NCI-H510A treated with DMSO at 0.1 percent for 48 hours (cell line): ENCODE measurements at regions not wholly inside any gene's neighbourhood (a gene's known extent, or its start where the extent isn't known, plus 50 kb on each side); places are given as distances from the start of the nearest gene placed in this dataset.

ENCODE experiments used
- DNase-seq: peaks from one replicate; lab custom pipeline; 2025; lab: John Stamatoyannopoulos, UW

DNA sequence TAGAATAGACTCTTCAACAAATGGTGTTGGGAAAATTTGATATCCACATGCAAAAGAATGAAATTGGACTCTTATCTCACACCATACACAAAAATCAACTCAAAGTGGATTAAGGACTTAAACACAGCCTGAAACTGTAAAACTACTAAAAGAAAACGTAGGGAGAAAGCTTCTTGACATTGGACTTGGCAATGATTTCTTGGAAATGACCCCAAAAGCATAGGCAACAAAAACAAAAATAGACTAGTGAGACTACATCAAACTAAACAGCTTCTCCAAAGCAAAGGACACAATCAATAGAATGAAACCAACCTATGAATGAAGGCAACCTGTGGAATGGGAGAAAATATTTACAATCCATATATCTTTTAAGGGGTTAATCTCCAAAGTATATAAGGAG, 94.7 kb upstream of the INTU start:
- DNase-seq = no peak

DNA sequence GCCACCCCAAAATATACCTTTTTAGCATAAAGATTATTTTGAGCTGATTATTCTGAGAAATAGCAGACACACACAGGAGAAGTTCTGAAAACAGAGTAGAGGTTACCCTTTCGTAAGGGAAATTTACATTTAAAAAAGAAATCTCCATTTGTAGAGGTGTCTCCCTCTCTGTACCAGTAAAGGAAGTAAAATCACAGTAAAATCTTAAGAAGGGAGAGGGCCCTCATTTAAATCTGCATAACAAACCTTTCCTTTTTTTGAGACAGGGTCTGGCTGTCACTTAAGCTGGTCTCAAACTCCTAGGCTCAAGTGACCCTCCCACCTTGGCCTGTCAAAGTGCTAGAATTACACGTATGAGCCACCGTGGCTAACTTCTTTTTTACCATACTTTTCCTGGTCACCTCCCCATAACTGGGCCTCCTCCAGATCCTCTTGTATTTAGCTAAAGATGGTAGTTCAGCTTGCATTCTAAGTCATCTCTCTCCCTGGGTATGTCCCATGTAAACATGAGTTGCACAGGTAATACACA, 92.2 kb upstream of the INTU start:
- DNase-seq = no peak

DNA sequence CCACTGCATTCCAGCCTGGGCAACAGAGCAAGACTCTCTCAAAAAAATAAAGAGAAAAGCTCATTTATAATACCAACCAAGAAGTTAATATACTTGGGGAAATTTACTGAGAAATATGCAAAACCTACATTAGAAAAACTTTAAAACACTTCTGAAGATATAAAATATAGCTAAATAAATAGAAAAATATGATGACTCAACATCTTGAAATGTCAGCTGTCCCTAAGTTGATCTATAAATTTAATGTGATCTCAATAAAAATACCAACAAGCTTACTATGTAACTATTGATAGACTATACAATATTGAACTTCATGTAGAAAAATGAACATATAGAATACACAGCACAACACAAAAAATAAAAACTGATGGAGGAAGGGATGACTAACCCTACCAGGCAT, 87.5 kb upstream of the INTU start:
- DNase-seq = no peak

DNA sequence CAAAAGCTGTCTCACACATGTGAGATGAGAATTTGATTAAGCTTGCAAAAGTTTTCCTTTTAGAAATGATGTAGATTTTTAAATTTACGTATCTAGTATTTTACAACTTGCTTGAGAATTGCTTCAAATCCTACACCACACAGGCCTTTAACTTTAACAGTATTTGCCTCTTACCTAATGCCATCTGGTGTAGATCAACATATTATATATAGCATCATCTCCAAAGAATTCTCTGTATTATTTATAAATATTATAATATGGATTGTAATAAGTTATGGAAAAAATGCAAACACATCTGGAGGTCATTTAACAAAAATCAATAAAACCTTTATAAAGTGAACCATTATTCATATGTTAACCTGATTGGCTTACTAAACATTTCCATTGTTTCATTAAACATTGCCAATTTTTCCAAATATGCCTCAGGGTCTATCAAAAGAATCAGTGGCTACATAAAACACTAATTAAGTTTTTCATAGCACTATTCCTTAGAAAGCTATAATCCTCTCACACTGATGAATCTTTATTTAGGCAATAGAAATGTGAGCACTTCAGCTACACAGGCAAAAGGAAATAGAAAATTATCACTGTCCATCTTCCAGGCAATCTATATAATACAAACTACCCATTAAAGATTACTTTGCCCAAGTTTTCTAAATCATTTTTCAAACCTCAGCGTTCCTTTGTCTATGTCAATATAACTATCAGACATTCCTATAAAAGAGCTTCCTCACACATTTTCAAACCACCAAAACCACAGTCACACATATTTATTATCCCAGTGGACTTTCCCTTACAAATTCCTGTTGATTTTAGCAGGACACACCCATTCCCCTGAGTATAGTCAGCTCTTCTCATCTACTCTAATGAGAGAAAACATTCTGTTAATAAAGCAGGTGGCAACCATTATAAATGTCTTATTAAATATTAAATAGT, 83.5 kb upstream of the INTU start:
- DNase-seq = no peak

DNA sequence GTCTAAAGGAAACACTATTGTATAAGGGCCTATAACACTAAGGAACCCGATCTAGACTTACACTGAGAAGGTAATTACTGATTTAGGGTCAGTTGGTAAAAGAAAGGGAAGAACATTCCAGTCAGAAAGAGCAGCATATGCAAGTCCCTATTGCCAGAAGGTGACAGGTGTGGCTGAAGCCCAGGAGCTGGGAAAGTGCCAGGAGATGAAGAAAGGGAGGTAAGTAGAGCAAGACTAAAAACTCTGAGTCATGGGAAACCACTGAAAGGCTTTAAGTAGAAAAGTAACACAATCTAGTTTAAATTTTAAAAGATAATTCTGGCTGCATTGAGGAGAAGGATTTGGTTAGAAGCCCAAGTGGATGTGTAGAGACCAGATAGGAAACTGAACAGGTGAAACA, 77.7 kb upstream of the INTU start:
- no peak for DNase-seq

DNA sequence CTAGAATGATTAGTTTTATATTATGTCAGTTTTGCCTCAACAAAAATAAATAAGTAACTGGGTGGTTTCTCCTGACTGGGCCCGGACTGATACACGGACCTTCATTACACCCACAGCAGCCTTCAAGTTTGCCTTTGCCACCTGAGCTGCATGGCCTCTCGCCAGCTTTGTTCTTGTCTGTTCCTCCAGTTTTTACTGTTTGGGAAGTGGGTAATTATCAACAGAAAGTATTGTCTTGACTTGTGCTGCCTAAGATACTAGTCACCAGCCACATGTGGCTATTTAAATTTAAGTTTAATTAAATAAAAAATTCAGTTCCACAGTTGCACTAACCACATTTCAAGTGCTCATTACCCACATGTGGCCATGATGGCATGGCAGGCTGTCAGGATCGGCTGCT, 74.7 kb upstream of the INTU start:
- DNase-seq = no peak

DNA sequence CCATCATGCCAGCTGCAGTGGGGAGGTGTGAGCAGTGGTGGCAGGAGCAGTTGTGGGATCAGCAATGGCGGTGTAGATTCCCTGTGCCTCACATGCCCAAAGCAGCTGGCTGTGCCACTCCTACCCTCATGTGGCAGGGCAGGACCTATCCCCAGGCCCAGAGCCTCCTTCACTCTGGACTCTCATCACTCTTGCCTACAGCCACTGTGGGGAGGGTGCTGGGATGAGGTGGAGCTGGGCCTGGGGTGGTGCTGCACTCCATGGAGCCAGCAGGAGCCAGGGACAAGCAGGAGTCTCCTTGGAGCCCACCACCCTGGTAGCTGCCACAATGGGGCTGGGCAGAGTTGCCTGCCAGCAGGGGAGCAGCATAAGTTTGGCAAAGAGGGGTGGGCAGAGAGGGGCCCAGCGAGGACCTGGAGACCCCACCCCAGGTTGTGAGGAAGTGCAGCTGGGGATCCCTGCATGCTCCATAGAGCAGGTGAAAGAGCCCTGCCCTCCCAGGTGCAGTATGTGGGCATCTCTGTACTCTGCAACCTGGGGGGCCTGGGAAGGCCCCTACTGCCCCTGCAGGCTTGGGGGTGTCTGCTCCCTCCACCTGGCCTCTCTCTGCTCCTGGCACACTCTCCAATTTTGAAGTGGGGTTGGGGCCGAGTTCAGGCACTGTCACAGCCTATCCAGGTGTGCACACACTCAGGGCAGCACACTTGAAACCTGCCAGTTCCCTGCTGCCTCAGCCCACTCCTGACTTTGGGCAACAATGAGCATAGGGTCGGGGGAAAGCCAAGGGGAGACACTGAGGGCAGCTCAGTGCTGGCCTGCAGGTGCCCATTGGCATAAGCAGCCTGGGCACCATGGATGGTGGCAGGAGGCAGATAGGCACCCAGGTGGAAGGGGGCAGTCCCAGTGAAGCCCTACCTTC, 74.0 kb upstream of the INTU start:
- no peak for DNase-seq

DNA sequence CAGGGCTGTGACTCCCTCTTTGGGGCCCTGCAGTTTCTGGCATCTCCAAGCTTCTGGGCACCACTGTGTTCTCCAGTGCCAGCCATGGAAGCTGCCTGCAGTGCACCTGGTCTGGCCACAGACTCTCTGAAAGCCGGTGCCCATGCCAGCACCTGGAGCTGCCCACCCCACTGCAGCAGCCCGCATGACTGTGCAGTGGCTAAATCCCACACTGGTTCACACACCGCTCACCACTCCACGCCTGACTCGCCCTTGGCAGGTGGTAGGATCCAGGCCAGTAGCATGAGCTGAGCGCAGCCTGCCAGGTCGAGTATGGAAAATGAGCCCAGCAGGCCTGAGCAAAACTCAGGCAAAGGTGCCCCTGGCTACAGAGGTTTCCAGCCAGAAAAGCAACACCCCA, 72.8 kb upstream of the INTU start:
- no peak for DNase-seq

DNA sequence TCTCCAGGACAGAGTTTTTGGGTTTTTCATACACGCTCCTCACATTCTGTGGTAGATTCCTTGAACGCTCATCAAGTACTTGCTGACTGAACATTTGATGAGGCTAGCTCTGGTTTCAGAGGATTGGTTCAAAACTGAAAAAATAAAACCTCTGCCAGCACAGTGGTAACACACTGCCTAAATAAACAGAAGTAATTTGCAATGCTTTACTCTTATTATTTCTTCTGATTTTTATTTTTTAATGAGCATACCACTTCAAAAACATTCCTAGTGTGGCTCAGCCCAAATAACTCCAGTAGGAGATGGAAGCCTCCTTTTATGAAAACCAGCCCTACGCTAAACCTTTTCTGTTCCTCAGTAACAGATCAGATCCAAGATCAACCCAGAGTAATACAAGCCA, 72.0 kb upstream of the INTU start:
- DNase-seq = no peak

DNA sequence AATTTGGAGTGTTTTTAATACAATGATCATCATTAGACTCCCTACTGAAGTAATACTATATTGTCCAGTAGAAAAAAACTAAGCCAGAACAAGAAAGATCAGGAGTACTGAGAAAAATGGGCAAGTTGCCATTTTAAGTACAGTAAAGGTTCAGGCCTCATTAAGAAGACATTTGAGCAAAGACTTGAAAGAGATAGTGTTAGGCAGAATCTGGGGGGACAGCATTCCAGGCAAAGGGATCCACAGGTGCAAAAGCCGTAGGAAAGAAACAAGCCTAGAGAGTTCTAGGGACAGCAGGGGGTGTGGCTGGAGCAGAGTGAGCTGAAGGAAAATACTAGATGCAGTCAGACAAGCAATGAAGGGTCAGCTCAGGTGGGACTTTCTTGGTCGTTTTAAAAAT, 58.1 kb upstream of the INTU start:
- no peak for DNase-seq

DNA sequence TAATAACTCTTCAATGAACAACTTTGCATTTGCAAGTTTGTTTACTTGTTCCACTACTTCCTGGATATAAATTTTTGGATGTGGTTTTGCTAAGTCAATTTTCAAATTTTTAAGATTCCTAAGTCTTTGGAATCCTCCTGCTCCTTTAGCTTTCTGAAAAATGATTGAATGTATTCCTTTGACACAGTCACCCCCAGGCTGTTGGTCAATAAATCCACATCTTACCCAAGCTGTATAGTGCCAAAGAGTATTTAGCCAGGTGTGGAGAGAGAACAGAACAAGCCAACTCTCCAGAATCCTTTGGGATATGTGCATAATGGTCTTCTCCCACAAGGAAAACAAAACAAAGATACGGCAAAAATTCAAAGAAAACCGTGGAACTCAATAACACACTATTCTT, 56.9 kb upstream of the INTU start:
- DNase-seq = no peak

DNA sequence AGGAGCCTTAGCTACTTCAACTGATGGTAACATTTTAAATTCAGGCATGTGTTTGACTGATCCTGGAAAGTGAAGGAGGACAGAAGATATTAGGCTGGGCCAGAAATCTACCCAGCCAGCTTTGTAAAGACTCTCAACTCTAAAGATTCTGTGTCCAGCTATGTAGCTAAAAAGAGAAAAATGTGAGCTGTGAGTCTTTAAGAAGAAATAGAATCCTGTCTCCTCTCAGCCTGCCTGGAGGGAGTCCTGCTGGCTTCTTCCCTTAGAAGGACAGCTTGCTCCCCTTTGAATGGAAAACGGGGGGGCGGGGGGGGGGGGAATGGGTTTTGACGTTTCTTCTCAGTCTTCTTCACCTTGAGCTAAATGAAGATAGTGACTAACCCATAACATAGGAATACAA, 54.3 kb upstream of the INTU start:
- DNase-seq = no peak

DNA sequence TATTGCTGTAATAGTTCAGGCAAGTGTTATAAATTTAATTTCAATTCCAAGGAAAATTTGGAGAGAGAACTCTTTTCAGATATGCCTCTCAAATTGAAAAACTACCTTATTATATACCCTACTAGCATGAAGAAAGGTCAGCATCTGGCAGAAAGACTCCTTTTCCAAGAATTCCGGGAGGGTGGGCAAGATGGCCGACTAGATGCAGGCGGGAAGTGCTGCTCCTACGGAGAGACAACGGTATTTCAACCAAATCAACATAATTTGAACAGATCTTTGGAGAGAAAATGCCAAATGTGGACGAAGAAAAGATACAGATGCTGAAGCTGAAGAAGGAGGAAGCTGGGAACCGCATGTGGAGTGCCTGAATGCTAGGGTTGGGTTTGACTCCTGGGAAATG, 53.8 kb upstream of the INTU start:
- no peak for DNase-seq

DNA sequence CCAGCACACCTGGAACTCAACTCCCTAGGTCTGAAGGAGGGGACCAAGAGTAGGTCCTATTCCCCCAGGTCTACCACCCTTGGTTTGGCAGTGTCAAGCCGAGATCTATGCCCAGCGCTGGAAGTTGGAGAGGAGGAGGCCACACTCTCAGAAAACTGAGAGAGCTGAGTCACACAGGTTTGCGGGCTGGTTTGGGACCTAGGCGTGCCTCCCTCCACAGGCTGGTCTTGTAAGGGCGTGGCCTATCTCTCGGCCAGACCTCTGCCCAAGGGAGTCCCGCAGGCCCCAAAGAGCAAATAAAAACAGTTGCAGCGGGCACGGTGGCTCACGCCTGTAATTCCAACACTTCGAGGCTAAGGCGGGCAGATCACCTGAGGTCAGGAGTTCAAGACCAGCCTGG, 52.9 kb upstream of the INTU start:
- no peak for DNase-seq

DNA sequence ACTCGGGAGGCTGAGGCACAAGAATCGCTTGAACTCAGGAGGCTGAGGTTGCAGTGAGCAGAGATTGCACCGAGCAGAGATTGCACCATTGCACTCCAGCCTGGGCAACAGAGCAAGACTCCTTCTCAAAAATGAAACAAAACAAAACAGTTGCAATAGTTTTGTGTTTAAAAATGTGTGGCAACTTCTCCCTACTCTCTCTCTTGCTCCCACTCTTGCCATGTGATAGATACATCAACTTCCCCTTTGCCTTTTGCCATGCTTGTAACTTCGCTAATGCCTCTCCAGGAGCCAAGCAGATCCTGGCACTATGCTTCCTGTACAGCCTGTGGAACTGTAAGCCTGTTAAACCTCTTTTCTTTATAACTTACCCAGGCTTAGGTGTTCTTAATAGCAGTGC, 52.5 kb upstream of the INTU start:
- no peak for DNase-seq

DNA sequence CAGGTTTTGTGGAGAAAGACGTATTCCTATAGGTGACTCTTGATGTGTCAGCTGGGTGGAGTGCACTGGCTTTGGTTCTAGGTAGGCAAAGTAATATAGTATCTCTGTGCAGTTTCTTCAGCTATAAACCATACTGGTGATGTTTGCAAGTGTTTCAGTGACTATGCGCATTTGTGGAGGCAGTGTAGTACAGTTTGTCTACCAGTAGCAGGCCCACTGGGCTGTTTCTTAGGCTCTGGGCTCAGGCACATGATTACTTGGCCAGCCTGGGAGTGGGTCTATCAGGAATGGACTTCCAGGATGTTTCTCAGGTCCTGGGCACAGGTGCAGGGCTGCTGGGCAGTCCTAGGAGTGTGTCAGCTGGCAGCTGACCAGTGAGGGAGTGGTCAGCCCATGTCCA, 51.9 kb upstream of the INTU start:
- no peak for DNase-seq
